Suprapubic skin (tissue), 4 donors: ENCODE measurements at regions not wholly inside any gene's neighbourhood (a gene's known extent, or its start where the extent isn't known, plus 50 kb on each side); places are given as distances from the start of the nearest gene placed in this dataset.

Experiments
- CTCF ChIP-seq, 2 donors: fragments of 200-600 bp in 1 of 2; fragments of 450-650 bp in 1 of 2; sonication (generic) in 1 of 2; IDR thresholded peaks; one replicate each; pipeline ENCODE4 v1.5.1; 2016 to 2019; ENCODE audit warnings: antibody characterized with exemption in 2 of 2, mild to moderate bottlenecking in 1 of 2, moderate library complexity in 1 of 2
- EP300 ChIP-seq: sonication (generic); formaldehyde crosslinking; IDR thresholded peaks from one replicate; pipeline ENCODE4 v1.6.1; 2017; ENCODE audit warnings: antibody characterized with exemption
- POLR2A ChIP-seq, 2 donors: fragments of 450-650 bp; IDR thresholded peaks; one replicate each; pipeline ENCODE4 v1.6.1; 2017; ENCODE audit warnings: antibody characterized with exemption in 2 of 2, mild to moderate bottlenecking in 2 of 2, moderate library complexity in 2 of 2
- POLR2AphosphoS5 ChIP-seq, 3 donors: sonication (generic); formaldehyde crosslinking; IDR thresholded peaks; one replicate each; pipeline ENCODE4 v1.6.1; 2017; ENCODE audit warnings: antibody characterized with exemption in 3 of 3

GRCh38 chr7:130843703-130844102 lies 109.7 kb upstream of the KLF14 start:
- TF ChIP-seq POLR2AphosphoS5 (IDR thresholded peaks at IDR 0.05): no peak
- TF ChIP-seq CTCF (IDR thresholded peaks at IDR 0.05): no peak
- no peak for TF ChIP-seq POLR2A (IDR thresholded peaks at IDR 0.05)
- no peak for TF ChIP-seq EP300
